ENCODE measurements at regions not wholly inside any gene's neighbourhood (a gene's known extent, or its start where the extent isn't known, plus 50 kb on each side); places are given as distances from the start of the nearest gene placed in this dataset.
"Not testable (repeated sequence)": the region's sequence is repeated elsewhere in the genome, so short reads cannot be mapped to it uniquely, and the experiment has no call there.

DNA sequence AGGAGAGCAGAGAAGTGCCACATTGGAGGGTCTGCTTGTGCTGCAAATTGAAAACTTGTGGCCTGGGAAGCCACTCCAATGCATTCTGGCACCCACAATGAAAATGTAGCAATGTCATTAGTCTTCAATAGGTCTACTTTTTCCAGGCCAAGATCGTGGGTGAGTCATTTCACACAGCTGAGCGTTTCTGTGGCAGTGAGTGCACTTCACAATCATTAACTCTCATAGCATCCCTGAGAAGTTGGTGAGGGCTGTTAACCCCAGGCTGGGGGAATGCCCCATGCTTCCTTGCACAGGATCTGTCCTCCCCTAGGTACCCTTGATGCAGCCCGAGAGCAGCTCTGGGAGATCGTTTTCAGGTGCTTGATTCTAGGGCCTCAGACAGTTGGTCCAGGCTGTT is 196.8 kb upstream of the ATP6AP2 start:
- DNase-seq: no peak
- peaks cover 3% of the 10 kb centered on the region for H3K4me1 Mint-ChIP-seq
- POLR2A ChIA-PET: no interaction called here
- CTCF ChIA-PET: no interaction called here
- H3K9me3 Mint-ChIP-seq: no peaks in the 10 kb centered on the region
- H3K27ac Mint-ChIP-seq: no peak overlapping the region
- no peak overlapping the region for H3K4me3 Mint-ChIP-seq
- no peaks in the 10 kb centered on the region for H3K27me3 Mint-ChIP-seq
- H3K36me3 Mint-ChIP-seq (ENCODE audit: low read depth): no peaks in the 10 kb centered on the region

DNA sequence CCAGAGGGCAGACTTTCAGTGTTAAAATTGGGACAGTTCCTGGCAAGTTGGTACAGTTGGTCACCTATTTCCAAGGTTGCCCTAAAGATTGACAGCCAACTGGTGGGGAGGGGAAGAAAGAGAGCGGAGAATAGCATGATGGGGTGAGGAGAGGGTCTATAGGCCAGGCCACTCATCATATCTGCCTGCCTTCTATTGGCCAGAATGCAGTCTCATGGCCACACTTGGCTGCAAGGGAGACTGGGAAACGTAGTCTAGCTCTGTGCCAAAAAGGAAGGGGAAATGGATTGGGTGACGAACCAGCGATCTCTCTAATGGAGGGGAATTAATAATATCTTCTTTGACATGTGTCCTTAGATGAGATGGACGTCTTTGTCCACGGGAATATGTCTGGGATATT is 197.4 kb upstream of the ATP6AP2 start:
- POLR2A ChIA-PET: no interaction called here
- Mint-ChIP-seq H3K4me3 (no peak overlapping the region), H3K9me3 (no peaks in the 10 kb centered on the region)

DNA sequence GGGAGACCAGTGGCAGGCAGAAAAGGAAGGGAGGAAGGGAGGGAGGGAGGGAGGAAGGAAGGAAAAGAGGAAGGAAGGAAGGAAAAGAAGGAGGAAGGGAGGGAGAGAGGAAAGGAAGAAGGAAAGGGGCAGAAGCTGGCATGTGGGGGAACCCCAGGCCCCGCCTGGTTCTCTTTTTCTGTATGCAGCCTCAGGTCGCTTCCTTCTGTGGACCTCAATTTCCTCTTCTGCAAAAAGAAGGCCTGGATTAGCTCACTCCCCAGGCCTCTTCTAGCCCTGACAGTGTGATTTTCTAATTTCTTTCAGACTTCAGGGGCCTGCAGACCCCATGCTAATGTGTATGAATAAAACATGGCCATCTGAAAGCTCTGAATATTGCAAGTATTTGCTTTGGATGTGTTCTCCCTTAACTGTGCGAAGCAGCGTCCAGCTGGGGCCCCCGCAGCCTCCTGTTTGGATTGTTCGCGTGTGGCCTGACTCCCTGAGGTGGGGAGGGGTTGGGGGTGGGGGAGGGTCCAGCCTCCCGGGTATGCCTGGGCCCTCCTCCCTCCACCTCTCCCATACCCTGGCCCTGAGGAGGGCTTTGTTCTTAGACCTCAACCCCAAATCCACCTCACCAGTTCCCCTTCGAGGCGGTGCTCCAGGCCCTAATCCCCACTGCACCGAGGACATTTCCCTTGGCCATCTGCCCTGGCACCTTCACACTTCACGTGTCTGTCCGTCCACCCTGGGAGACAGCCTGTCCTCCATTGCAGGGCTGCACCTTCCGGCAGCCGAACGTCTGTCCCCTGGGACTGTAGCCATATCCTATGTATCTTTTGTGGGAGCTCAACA is 199.9 kb upstream of the ATP6AP2 start:
- ChIA-PET POLR2A (no interaction called here), CTCF (no interaction called here)
- Mint-ChIP-seq H3K27ac (no peak overlapping the region), H3K9me3 (no peaks in the 10 kb centered on the region), H3K4me3 (no peak overlapping the region), H3K4me1 (no peaks in the 10 kb centered on the region), H3K27me3 (peaks cover 3% of the 10 kb centered on the region), H3K36me3 (ENCODE audit: low read depth) (no peaks in the 10 kb centered on the region)
- DNase-seq: no peak

More for the DNA sequence above, 197.4 kb upstream of the ATP6AP2 start:
- CTCF ChIA-PET: no interaction called here
- no peaks in the 10 kb centered on the region for H3K36me3 Mint-ChIP-seq (ENCODE audit: low read depth)
- no peak for DNase-seq
- H3K4me1 Mint-ChIP-seq: peaks cover 3% of the 10 kb centered on the region
- H3K27ac Mint-ChIP-seq: no peak overlapping the region
- H3K27me3 Mint-ChIP-seq: peaks cover 3% of the 10 kb centered on the region

DNA sequence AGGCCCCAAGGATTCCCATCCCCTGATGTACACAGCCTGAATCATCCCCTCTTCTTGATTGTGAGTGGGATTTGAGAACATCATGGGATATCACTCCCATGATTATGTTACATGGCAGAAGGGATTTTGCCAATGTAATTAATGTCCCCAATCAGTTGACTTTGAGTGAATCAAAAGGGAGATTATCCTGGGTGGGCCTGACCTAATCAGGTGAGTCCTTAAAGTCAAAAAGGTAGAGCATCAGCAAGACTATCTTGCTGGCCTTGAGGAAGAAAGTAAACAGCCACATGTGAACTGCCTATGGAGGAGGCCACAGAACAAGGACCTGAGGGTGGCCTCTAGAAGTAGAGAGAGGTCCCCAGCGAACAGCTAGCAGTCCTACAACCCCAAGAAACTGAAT is 203.1 kb upstream of the ATP6AP2 start:
- H3K4me3 Mint-ChIP-seq: no peak overlapping the region
- ChIA-PET POLR2A (no interaction called here), CTCF (no interaction called here)
- H3K9me3 Mint-ChIP-seq: no peaks in the 10 kb centered on the region
- no peak for DNase-seq
- no peaks in the 10 kb centered on the region for H3K36me3 Mint-ChIP-seq (ENCODE audit: low read depth)
- H3K27ac Mint-ChIP-seq: no peak overlapping the region
- H3K4me1 Mint-ChIP-seq: no peaks in the 10 kb centered on the region
- H3K27me3 Mint-ChIP-seq: peaks cover 3% of the 10 kb centered on the region

DNA sequence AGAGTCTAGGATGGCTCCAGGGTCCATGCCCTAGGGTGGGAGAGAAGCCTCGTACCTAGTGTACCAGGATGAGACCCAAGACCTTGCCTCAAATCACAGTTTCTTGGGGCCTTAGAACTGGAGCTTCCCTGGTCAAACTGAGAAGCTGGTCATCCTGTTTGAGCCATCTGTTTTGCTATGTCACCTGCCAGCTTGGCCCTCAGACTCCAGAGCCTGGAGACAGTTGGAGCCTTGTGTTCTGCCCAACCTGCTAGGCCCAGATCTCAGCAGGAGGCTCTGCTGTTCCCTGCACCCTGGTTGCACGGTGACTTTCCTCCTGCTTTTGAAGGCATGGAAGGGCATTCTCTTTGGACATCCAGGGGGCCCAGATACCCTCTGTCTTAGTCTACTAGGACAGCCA is 206.3 kb upstream of the ATP6AP2 start:
- Mint-ChIP-seq H3K36me3 (ENCODE audit: low read depth) (no peaks in the 10 kb centered on the region), H3K27ac (no peak overlapping the region), H3K4me3 (no peak overlapping the region), H3K27me3 (peaks cover 3% of the 10 kb centered on the region), H3K4me1 (no peaks in the 10 kb centered on the region), H3K9me3 (no peaks in the 10 kb centered on the region)
- ChIA-PET CTCF (no interaction called here), POLR2A (no interaction called here)
- no peak for DNase-seq

DNA sequence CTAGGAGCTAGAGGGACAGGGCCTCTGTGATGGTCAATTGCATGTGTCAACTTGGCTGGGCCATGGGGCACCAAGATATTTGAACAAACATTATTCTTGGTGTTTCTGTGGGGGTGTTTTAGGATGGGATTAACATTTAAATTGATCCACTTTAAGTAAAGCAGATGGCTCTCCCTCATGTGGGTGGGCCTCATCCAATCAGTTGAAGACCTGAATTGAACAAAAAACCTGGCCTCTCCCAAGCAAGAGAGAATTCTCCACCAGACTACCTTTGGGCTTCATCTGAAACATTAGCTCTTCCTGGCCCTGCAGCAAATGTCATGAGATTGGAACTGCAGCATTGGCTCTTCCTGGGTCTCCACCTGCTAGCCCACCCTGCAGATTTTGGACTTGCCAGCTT is 207.1 kb upstream of the ATP6AP2 start:
- Mint-ChIP-seq H3K4me3 (no peak overlapping the region), H3K27ac (no peak overlapping the region), H3K36me3 (ENCODE audit: low read depth) (no peaks in the 10 kb centered on the region), H3K9me3 (no peaks in the 10 kb centered on the region), H3K27me3 (peaks cover under 1% of the 10 kb centered on the region), H3K4me1 (no peaks in the 10 kb centered on the region)
- no peak for DNase-seq
- ChIA-PET POLR2A (no interaction called here), CTCF (no interaction called here)

DNA sequence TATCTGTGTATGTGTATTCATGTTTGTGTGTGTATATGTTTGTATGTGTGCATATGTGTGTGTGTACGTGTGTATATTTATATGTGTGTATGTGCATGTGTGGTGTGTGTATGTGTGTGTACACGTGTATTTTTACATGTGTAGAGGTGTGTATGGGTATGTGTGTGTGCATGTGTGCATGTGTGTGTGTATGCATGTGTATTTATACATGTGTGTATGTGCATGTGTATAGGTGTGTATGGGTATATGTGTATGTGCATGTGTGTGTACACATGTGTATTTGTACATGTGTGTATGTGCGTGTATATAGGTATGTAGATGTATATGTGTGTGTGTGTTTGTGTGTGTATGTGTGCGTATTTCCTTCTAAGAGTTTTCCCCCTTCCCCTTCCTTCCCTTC is 207.7 kb upstream of the ATP6AP2 start:
- no peaks in the 10 kb centered on the region for H3K27me3 Mint-ChIP-seq
- CTCF ChIA-PET: no interaction called here

DNA sequence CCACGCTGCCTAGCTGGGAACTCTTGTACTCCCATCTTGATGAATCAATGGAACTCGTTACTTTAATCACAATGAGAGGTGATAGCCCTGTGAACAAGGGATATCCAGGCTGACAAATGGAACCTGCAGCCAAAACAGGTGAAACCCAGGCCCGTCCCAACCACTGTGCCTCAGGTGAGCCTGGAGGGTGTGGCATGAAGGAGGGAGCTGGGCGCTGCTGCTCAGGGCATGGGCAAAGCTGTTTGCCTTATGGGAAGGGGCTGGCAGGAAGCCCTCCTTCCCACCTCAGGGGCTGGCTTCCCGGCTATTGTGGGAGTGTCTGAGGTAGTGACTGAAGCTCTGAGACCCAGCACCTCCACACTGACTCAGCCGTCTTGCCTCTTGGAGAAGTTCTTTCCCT is 209.4 kb upstream of the ATP6AP2 start:
- no peaks in the 10 kb centered on the region for H3K27me3 Mint-ChIP-seq
- no peak overlapping the region for H3K4me3 Mint-ChIP-seq
- no peaks in the 10 kb centered on the region for H3K36me3 Mint-ChIP-seq (ENCODE audit: low read depth)
- CTCF ChIA-PET: no interaction called here
- no peaks in the 10 kb centered on the region for H3K9me3 Mint-ChIP-seq
- H3K4me1 Mint-ChIP-seq: no peaks in the 10 kb centered on the region
- DNase-seq: no peak
- POLR2A ChIA-PET: no interaction called here
- H3K27ac Mint-ChIP-seq: no peak overlapping the region

More for the DNA sequence above, 207.7 kb upstream of the ATP6AP2 start:
- no peaks in the 10 kb centered on the region for H3K9me3 Mint-ChIP-seq
- no peak for DNase-seq
- H3K4me1 Mint-ChIP-seq: no peaks in the 10 kb centered on the region
- H3K27ac Mint-ChIP-seq: no peak overlapping the region
- H3K36me3 Mint-ChIP-seq (ENCODE audit: low read depth): no peaks in the 10 kb centered on the region
- H3K4me3 Mint-ChIP-seq: no peak overlapping the region
- POLR2A ChIA-PET: no interaction called here

DNA sequence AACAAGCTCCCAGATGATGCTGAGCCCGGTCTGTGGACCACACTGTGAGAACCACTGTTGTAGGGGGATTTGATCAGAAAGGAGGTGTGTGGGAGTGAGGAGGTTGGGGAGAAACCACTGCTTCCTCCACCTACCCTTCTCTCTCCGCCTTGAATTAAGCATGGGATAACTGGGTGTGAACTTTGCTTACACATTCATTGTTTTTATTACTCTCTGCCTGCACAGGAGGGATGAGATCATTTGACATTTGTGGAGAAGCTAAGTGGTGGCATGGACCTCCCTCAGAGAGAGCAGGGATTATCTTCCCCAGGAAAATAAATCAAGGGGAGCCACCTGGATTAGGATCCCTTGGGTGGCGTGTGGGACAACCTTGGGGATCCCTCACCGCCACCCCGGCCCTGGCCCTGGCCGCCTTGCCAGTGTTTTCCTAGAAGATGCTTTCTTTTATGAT is 212.1 kb upstream of the ATP6AP2 start:
- Mint-ChIP-seq H3K4me3 (no peak overlapping the region), H3K36me3 (ENCODE audit: low read depth) (no peaks in the 10 kb centered on the region), H3K27ac (no peak overlapping the region), H3K27me3 (no peaks in the 10 kb centered on the region), H3K4me1 (no peaks in the 10 kb centered on the region), H3K9me3 (no peaks in the 10 kb centered on the region)
- POLR2A ChIA-PET: no interaction called here
- no peak for DNase-seq
- CTCF ChIA-PET: no interaction called here

DNA sequence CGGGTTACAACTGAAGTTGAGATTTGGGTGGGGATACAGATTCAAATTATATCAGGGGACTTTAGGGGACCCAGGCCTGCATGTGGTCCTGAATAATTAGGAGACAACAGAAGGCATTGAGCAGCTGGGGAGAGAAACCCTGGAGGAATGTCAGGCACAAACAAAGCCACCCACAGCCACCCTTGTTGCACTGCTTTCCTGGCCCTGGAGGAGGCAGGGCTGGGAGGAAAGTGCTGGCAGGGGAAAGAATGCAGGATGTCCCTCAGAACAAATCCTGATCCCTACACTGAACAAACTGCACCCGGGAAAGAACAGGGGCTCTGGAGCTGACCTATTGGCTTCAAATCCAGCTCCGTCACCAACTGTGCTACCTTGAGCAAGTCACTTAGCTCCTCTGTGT is 214.1 kb upstream of the ATP6AP2 start:
- Mint-ChIP-seq H3K36me3 (ENCODE audit: low read depth) (no peaks in the 10 kb centered on the region), H3K27me3 (no peaks in the 10 kb centered on the region), H3K9me3 (no peaks in the 10 kb centered on the region), H3K27ac (no peak overlapping the region), H3K4me3 (no peak overlapping the region), H3K4me1 (no peaks in the 10 kb centered on the region)
- ChIA-PET POLR2A (no interaction called here), CTCF (no interaction called here)
- DNase-seq: no peak

DNA sequence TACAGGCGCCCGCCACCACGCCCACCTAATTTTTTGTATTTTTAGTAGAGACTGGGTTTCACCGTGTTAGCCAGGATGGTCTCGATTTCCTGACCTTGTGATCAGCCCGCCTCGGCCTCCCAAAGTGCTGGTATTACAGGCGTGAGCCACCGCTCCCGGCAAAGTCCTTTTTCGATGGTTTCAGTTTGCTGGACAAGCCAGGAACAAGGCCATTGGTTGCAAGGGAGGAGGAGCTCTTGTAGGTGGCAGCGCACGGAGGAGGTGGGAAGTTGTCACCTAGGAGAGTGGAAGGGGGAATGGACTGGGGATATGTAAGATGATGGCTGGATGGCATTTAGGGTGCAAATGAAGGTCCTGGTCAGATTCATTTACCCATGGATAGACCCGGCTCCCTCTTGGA is 218.5 kb upstream of the ATP6AP2 start:
- H3K36me3 Mint-ChIP-seq (ENCODE audit: low read depth); DNase-seq; H3K27me3 Mint-ChIP-seq; H3K9me3 Mint-ChIP-seq; H3K4me1 Mint-ChIP-seq; CTCF ChIA-PET; H3K27ac Mint-ChIP-seq; POLR2A ChIA-PET; H3K4me3 Mint-ChIP-seq: not testable (repeated sequence)

DNA sequence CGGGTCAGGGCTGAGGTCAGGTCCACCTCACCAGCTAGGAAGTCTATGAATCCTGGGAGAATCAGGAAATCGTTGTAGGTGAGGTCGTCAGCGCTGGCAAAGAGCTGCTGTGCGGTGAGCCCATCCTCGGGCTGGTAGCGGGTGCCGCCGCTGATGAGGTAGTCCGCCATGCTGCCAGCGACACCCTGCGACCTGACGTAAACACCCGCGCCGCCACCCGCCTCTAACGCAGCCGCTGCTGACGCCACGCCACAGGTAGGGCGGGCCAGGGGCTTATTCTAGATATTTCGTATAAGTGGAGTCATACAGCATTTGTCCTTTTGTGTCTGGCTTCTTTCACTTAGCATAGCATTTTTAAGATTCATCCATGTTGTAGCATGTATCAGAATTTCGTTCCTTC is 220.2 kb upstream of the ATP6AP2 start:
- POLR2A ChIA-PET: no interaction called here
- Mint-ChIP-seq H3K27me3 (no peaks in the 10 kb centered on the region), H3K9me3 (no peaks in the 10 kb centered on the region), H3K4me3 (no peak overlapping the region), H3K36me3 (ENCODE audit: low read depth) (no peaks in the 10 kb centered on the region), H3K4me1 (no peaks in the 10 kb centered on the region), H3K27ac (no peak overlapping the region)
- DNase-seq: no peak
- CTCF ChIA-PET: no interaction called here

DNA sequence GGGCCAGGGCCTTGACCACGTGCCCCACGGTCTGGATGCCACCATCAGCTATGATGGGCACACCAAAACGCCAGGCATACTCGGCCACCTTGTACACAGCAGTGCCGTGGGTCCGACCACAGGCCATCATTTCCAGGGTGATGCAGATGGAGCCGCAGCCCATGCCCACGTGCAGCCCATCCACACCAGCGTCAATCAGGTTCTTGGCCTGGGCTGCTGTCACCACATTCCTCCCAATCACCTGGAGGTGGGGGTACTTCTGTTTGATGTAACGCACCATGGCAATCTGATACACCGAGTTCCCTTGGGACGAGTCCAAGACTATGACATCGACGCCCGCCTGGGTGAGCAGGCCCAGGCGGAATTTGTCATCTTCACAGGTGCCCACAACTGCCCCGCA is 221.2 kb upstream of the ATP6AP2 start:
- H3K4me1 Mint-ChIP-seq: no peaks in the 10 kb centered on the region
- H3K9me3 Mint-ChIP-seq: no peaks in the 10 kb centered on the region
- CTCF ChIA-PET: no interaction called here
- H3K36me3 Mint-ChIP-seq (ENCODE audit: low read depth): no peaks in the 10 kb centered on the region
- no peak overlapping the region for H3K27ac Mint-ChIP-seq
- H3K4me3 Mint-ChIP-seq: no peak overlapping the region
- H3K27me3 Mint-ChIP-seq: no peaks in the 10 kb centered on the region
- POLR2A ChIA-PET: no interaction called here
- no peak for DNase-seq

DNA sequence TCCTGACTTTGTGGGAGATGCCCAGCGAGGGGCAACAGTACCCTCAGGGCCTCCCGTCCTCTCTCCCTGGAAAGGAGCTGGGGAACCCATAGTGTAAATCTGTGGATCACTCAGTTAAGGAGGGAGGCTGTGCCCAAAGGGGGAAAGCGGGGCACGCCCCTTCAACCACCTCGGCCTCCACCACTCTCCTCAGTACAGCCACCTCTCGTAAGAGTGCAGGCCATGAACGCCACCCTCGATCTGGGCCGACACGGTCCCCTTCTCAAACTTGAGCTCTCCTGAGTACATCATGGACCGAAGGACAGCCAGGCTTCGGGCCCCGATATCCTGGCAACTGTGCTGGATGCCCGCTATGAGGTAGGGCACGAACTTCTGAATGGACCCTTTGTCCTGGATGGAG is 221.8 kb upstream of the ATP6AP2 start:
- Mint-ChIP-seq H3K27ac (no peak overlapping the region), H3K36me3 (ENCODE audit: low read depth) (no peaks in the 10 kb centered on the region), H3K27me3 (no peaks in the 10 kb centered on the region), H3K4me3 (no peak overlapping the region), H3K9me3 (no peaks in the 10 kb centered on the region), H3K4me1 (no peaks in the 10 kb centered on the region)
- CTCF ChIA-PET: no interaction called here
- DNase-seq: no peak
- POLR2A ChIA-PET: no interaction called here
